IMR-90 (cell line): ENCODE measurements at regions not wholly inside any gene's neighbourhood (a gene's known extent, or its start where the extent isn't known, plus 50 kb on each side); places are given as distances from the start of the nearest gene placed in this dataset.

Experiments
- ATAC-seq: fragments of 200-7000 bp; cut with Tn5 transposase; 2 replicates; pipeline ENCODE4 v1.9.1; 2020; ENCODE audit warnings: low read depth, mild to moderate bottlenecking, moderate library complexity
- BruUV-seq: library from RNA; stranded (reverse); fragments of 400-500 nt; replicated peaks from 2 replicates; lab custom pipeline; 2021; lab: Mats Ljungman, UMichigan
- CTCF ChIA-PET: fragments of 300-600 bp; formaldehyde crosslinking; extraction: SDS; loops from one replicate; lab custom pipeline; 2021; ENCODE audit warnings: antibody characterized with exemption; lab: Yijun Ruan, JAX
- POLR2A ChIA-PET: fragments of 300-600 bp; sonication (Branson Sonifier 250); formaldehyde crosslinking; loops from one replicate; lab custom pipeline; 2022; ENCODE audit warnings: antibody characterized with exemption; ENCODE audit not compliant: unreplicated experiment; lab: Charles Lee
- DNase-seq: peaks from one replicate; pipeline ENCODE4 v3.0.0; 2013
- H2AFZ ChIP-seq: replicated peaks from 2 replicates; pipeline ENCODE3; 2013; ENCODE audit warnings: low read length, mild to moderate bottlenecking; ENCODE audit not compliant: poor library complexity
- H2AK5ac ChIP-seq: 2 replicates; pipeline ENCODE4 v1.6.1; 2013; ENCODE audit warnings: low read depth, low read length, inconsistent platforms
- H2AK9ac ChIP-seq: replicated peaks from 2 replicates; pipeline ENCODE3; 2013; ENCODE audit warnings: mild to moderate bottlenecking, low read depth, low read length, moderate library complexity; ENCODE audit not compliant: poor library complexity
- H2BK120ac ChIP-seq: 2 replicates; pipeline ENCODE4 v1.6.1; 2013; ENCODE audit warnings: low read depth, low read length, inconsistent platforms
- H2BK15ac ChIP-seq: 3 replicates; pipeline ENCODE4 v1.6.1; 2013; ENCODE audit warnings: low read depth, low read length, inconsistent platforms
- H2BK20ac ChIP-seq: 2 replicates; pipeline ENCODE4 v1.6.1; 2013; ENCODE audit warnings: low read depth, mild to moderate bottlenecking, inconsistent platforms, low read length, moderate library complexity
- H2BK5ac ChIP-seq: 2 replicates; pipeline ENCODE4 v1.6.1; 2013; ENCODE audit warnings: mild to moderate bottlenecking, low read depth, low read length, inconsistent platforms; ENCODE audit not compliant: poor library complexity, severe bottlenecking
- H3K14ac ChIP-seq: replicated peaks from 2 replicates; pipeline ENCODE4 v1.6.1; 2013; ENCODE audit warnings: low read depth, low read length, inconsistent platforms
- H3K18ac ChIP-seq: 2 replicates; pipeline ENCODE4 v1.6.1; 2013; ENCODE audit warnings: low read depth, low read length, control low read depth
- H3K23ac ChIP-seq: 2 replicates; pipeline ENCODE4 v1.6.1; 2013; ENCODE audit warnings: low read depth, low read length, inconsistent platforms
- H3K27ac ChIP-seq: 2 replicates; pipeline ENCODE4 v1.5.1; 2013; ENCODE audit warnings: mild to moderate bottlenecking, control low read depth, low read length; ENCODE audit not compliant: insufficient read depth
- H3K27me3 ChIP-seq: 2 replicates; pipeline ENCODE4 v1.6.1; 2013; ENCODE audit warnings: low read length; ENCODE audit not compliant: control insufficient read depth, insufficient read depth
- H3K36me3 ChIP-seq: 2 replicates; pipeline ENCODE4 v1.6.1; 2013; ENCODE audit warnings: low read length, mixed read lengths; ENCODE audit not compliant: control insufficient read depth, insufficient read depth
- H3K4ac ChIP-seq: 2 replicates; pipeline ENCODE4 v1.6.1; 2013; ENCODE audit warnings: low read depth, low read length, inconsistent platforms
- H3K4me1 ChIP-seq: 2 replicates; pipeline ENCODE4 v1.6.1; 2013; ENCODE audit warnings: low read length, mixed read lengths; ENCODE audit not compliant: control insufficient read depth, insufficient read depth
- H3K4me2 ChIP-seq: 2 replicates; pipeline ENCODE4 v1.6.1; 2013; ENCODE audit warnings: low read depth, mild to moderate bottlenecking, control low read depth, low read length, moderate library complexity
- H3K4me3 ChIP-seq: 2 replicates; pipeline ENCODE4 v1.5.1; 2013; ENCODE audit warnings: low read depth, mild to moderate bottlenecking, control low read depth, low read length, moderate library complexity; ENCODE audit not compliant: insufficient read depth
- H3K56ac ChIP-seq: 2 replicates; pipeline ENCODE4 v1.6.1; 2013; ENCODE audit warnings: low read length, inconsistent platforms; ENCODE audit not compliant: insufficient read depth; ENCODE audit errors: extremely low read depth
- H3K79me1 ChIP-seq, 2 experiments: 2 replicates each; pipeline ENCODE4 v1.6.1; 2013; ENCODE audit warnings: low read length in 2 of 2, inconsistent platforms in 1 of 2, low read depth in 1 of 2
- H3K9ac ChIP-seq: 2 replicates; pipeline ENCODE4 v1.6.1; 2013; ENCODE audit warnings: low read depth, low read length, control low read depth
- H3K9me1 ChIP-seq: 2 replicates; pipeline ENCODE4 v1.6.1; 2013; ENCODE audit warnings: low read length, inconsistent platforms; ENCODE audit not compliant: insufficient read depth
- H3K9me3 ChIP-seq: 2 replicates; pipeline ENCODE4 v1.6.1; 2013; ENCODE audit warnings: low read length; ENCODE audit not compliant: control insufficient read depth, insufficient read depth
- H4K20me1 ChIP-seq: 2 replicates; pipeline ENCODE4 v1.6.1; 2013; ENCODE audit warnings: low read length, inconsistent platforms; ENCODE audit not compliant: insufficient read depth
- H4K5ac ChIP-seq: 2 replicates; pipeline ENCODE4 v1.6.1; 2013; ENCODE audit warnings: mild to moderate bottlenecking, low read depth, low read length, control low read depth
- H4K8ac ChIP-seq, 2 experiments: 2 replicates each; pipeline ENCODE4 v1.6.1; 2013; ENCODE audit warnings: low read depth in 2 of 2, low read length in 2 of 2, control low read depth in 1 of 2, inconsistent platforms in 1 of 2
- H4K91ac ChIP-seq: 2 replicates; pipeline ENCODE4 v1.6.1; 2013; ENCODE audit warnings: low read depth, low read length, inconsistent platforms; ENCODE audit not compliant: insufficient read depth
- CEBPB ChIP-seq: IDR thresholded peaks from 2 replicates; pipeline ENCODE4 v1.6.1; 2012; ENCODE audit warnings: low read depth, low read length, improper control_type of control experiment
- CHD1 ChIP-seq: IDR thresholded peaks from 2 replicates; pipeline ENCODE4 v1.6.1; 2012; ENCODE audit warnings: low read depth, low read length, improper control_type of control experiment
- ELK1 ChIP-seq: fragments of 150-350 bp; IDR thresholded peaks from 2 replicates; pipeline ENCODE4 v1.6.1; 2016; ENCODE audit warnings: low read depth, mild to moderate bottlenecking, low read length, moderate library complexity, borderline replicate concordance
- FOS ChIP-seq: fragments of 150-350 bp; IDR thresholded peaks from 2 replicates; pipeline ENCODE4 v1.6.1; 2016; ENCODE audit warnings: low read depth, low read length
- MXI1 ChIP-seq: IDR thresholded peaks from 2 replicates; pipeline ENCODE4 v1.6.1; 2012; ENCODE audit warnings: low read depth, mild to moderate bottlenecking, low read length, moderate library complexity, borderline replicate concordance
- RAD21 ChIP-seq: IDR thresholded peaks from 2 replicates; pipeline ENCODE4 v1.6.1; 2012; ENCODE audit warnings: low read length, improper control_type of control experiment
- whole genome bisulfite sequencing, 2 experiments: methylation state at CpG; one replicate each; pipeline versions ENCODE4 v1.1.5 to v1.1.7; 2013; ENCODE audit warnings: missing lambda C conversion rate in 2 of 2; ENCODE audit not compliant: insufficient read length in 1 of 2; ENCODE audit errors: extremely low coverage in 2 of 2; 5-methylcytosine and 5-hydroxymethylcytosine counted together
- dilution Hi-C: fragments of 300-500 bp; cut with HindIII; formaldehyde crosslinking; loops from one replicate; pipeline ENCODE4 v1.14.3; 2018; ENCODE audit warnings: low sequenced_read_pairs; ENCODE audit not compliant: unreplicated experiment
- in situ Hi-C: fragments of 300-500 bp; cut with MboI; formaldehyde crosslinking; loops from 3 replicates; pipeline ENCODE4 v1.14.3; 2019; ENCODE audit warnings: low sequenced_read_pairs, inconsistent platforms, mixed read lengths
- intact Hi-C: fragments of 100-400 bp; cut with micrococcal nuclease; formaldehyde crosslinking; loops from 2 replicates; pipeline ENCODE4 v1.10.0; 2022
- TF ChIP-seq, protein P1 (sequence below): conservative IDR thresholded peaks from 2 replicates; pipeline ENCODE4 v1.5.1; 2012; ENCODE audit warnings: mild to moderate bottlenecking, low read depth, low read length, improper control_type of control experiment

- ChIA-PET POLR2A (interaction anchor here (0.6 kb wide), 1 partner anchor 1259 kb away, joined by 3 read pairs; no protein-coding TSS in a partner anchor), CTCF (no interaction called here)
- no peak overlapping the region for H3K56ac ChIP-seq
- no peak overlapping the region for H2AK9ac ChIP-seq
- H2AFZ ChIP-seq: no peak overlapping the region
- no peaks in the 10 kb centered on the region for H3K9me3 ChIP-seq
- no peak overlapping the region for H3K4ac ChIP-seq
- no peak overlapping the region for H3K9ac ChIP-seq
- H3K14ac ChIP-seq: no peak overlapping the region
- ATAC-seq: no peak
- H3K79me1 ChIP-seq: no peaks in the 10 kb centered on the region
- no peaks in the 10 kb centered on the region for H3K27me3 ChIP-seq
- no peak overlapping the region for H4K5ac ChIP-seq
- H2BK15ac ChIP-seq: no peak overlapping the region
- no peak overlapping the region for H3K23ac ChIP-seq
- WGBS, 2 experiments: no CpG with 5 or more reads among the region's 2 CpGs
- intact Hi-C loops: no loop called here
- H3K9me1 ChIP-seq: no peaks in the 10 kb centered on the region
- dilution Hi-C loops: no loop called here
- H2BK120ac ChIP-seq: no peak overlapping the region
- no peak overlapping the region for H3K18ac ChIP-seq
- H2BK5ac ChIP-seq: no peak overlapping the region
- H2AK5ac ChIP-seq: no peak overlapping the region
- no peak overlapping the region for H2BK20ac ChIP-seq
- no peaks in the 10 kb centered on the region for H3K36me3 ChIP-seq
- no peak overlapping the region for H3K4me3 ChIP-seq
- no TSS peak for BruUV-seq
- H4K20me1 ChIP-seq: no peaks in the 10 kb centered on the region
- no peak overlapping the region for H3K4me2 ChIP-seq
- TF ChIP-seq CHD1 (no peak), RAD21 (no peak), FOS (no peak), CEBPB (no peak), ELK1 (no peak), MXI1 (no peak)
- TF ChIP-seq, protein P1, sequence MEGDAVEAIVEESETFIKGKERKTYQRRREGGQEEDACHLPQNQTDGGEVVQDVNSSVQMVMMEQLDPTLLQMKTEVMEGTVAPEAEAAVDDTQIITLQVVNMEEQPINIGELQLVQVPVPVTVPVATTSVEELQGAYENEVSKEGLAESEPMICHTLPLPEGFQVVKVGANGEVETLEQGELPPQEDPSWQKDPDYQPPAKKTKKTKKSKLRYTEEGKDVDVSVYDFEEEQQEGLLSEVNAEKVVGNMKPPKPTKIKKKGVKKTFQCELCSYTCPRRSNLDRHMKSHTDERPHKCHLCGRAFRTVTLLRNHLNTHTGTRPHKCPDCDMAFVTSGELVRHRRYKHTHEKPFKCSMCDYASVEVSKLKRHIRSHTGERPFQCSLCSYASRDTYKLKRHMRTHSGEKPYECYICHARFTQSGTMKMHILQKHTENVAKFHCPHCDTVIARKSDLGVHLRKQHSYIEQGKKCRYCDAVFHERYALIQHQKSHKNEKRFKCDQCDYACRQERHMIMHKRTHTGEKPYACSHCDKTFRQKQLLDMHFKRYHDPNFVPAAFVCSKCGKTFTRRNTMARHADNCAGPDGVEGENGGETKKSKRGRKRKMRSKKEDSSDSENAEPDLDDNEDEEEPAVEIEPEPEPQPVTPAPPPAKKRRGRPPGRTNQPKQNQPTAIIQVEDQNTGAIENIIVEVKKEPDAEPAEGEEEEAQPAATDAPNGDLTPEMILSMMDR: no peak
- in situ Hi-C loops: no loop called here
- no peak for DNase-seq
- no peak overlapping the region for H4K8ac ChIP-seq
- no peak overlapping the region for H3K27ac ChIP-seq
- no peaks in the 10 kb centered on the region for H3K4me1 ChIP-seq
- H4K91ac ChIP-seq: no peak overlapping the region
Measured at GRCh38 chr9:71514344-71514975, 253.9 kb downstream of the CEMIP2 start.
